ENCODE measurements at regions not wholly inside any gene's neighbourhood (a gene's known extent, or its start where the extent isn't known, plus 50 kb on each side); places are given as distances from the start of the nearest gene placed in this dataset.
A peak's percentile ranks its signal among the peaks of the same experiment; 100 is the strongest.

DNA sequence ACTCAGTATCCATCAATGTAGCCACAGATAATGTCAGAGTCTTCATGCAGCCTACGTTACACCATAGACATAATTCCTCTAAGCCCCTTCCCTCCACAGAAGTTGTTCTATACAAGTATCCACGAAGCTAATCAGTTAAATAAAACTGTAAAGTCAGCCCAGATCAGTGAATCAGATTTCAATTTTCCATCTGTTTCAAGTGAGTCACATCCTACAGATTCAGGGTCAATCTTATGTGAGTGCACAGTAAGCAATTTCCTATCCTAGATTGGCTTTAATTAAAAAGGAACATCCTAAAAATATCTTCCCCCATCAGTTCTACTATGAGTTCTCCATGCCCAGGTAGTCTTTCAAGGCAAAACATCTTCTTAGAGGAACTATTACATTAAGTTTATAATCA is 402.5 kb downstream of the EFNA5 start:
- Mint-ChIP-seq H3K27ac (ENCODE audit: unreplicated experiment) (no peak overlapping the region), H3K4me1 (ENCODE audit: low read depth, unreplicated experiment) (no peaks in the 10 kb centered on the region), H3K36me3 (ENCODE audit: low read depth, unreplicated experiment) (no peaks in the 10 kb centered on the region), H3K9me3 (ENCODE audit: unreplicated experiment) (no peaks in the 10 kb centered on the region), H3K27me3 (ENCODE audit: low read depth, unreplicated experiment) (no peaks in the 10 kb centered on the region), H3K4me3 (ENCODE audit: unreplicated experiment) (no peak overlapping the region)
- Histone ChIP-seq H3K9ac (ENCODE audit: low read length) (no peak overlapping the region), H3K27me3 (ENCODE audit: insufficient read depth, low read length) (no peaks in the 10 kb centered on the region), H3K4me2 (ENCODE audit: low read length) (no peak overlapping the region), H3K4me3 (ENCODE audit: insufficient read depth, low read depth, low read length) (no peak overlapping the region), H3K9me3 (ENCODE audit: insufficient read depth, low read depth, low read length) (no peaks in the 10 kb centered on the region), H3K79me2 (ENCODE audit: insufficient read depth, low read length) (no peaks in the 10 kb centered on the region), H2AFZ (ENCODE audit: low read depth, low read length) (no peak overlapping the region), H3K4me1 (ENCODE audit: insufficient read depth, low read length) (no peaks in the 10 kb centered on the region), H4K20me1 (ENCODE audit: insufficient read depth, low read length) (no peaks in the 10 kb centered on the region), H3K27ac (ENCODE audit: low read depth, low read length) (no peak overlapping the region), H3K36me3 (ENCODE audit: insufficient read depth, low read length) (no peaks in the 10 kb centered on the region)
- FAIRE-seq (no peak), DNase-seq (ENCODE audit: low read depth) (peak; percentile 37)
- TF ChIP-seq EZH2 (IDR thresholded peaks at IDR 0.05; ENCODE audit: insufficient read depth, low read length), result no peak
- TF ChIP-seq, protein P1, sequence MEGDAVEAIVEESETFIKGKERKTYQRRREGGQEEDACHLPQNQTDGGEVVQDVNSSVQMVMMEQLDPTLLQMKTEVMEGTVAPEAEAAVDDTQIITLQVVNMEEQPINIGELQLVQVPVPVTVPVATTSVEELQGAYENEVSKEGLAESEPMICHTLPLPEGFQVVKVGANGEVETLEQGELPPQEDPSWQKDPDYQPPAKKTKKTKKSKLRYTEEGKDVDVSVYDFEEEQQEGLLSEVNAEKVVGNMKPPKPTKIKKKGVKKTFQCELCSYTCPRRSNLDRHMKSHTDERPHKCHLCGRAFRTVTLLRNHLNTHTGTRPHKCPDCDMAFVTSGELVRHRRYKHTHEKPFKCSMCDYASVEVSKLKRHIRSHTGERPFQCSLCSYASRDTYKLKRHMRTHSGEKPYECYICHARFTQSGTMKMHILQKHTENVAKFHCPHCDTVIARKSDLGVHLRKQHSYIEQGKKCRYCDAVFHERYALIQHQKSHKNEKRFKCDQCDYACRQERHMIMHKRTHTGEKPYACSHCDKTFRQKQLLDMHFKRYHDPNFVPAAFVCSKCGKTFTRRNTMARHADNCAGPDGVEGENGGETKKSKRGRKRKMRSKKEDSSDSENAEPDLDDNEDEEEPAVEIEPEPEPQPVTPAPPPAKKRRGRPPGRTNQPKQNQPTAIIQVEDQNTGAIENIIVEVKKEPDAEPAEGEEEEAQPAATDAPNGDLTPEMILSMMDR (IDR thresholded peaks at IDR 0.05; ENCODE audit: insufficient read depth, low read depth, low read length), result no peak

DNA sequence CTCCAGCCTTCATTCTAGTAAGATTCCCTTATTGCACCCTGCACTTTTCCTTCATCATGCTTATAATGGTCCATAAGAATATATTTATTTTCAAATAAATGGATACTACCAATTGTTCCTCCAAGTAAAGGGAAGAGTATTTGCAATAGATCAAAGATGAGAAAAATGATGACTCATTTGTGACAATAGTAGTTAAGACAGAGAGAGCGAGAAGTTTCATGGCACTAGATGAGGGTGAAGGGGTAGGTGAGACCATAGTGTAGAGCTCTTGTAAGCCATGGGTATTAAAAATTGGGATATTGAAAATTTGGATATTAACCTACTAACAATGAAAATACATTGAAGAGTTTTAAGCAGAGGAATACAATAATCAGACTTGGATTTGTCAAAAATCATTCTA is 404.6 kb downstream of the EFNA5 start:
- Histone ChIP-seq H3K36me3 (ENCODE audit: insufficient read depth, low read length) (no peaks in the 10 kb centered on the region), H3K9ac (ENCODE audit: low read length) (no peak overlapping the region), H3K79me2 (ENCODE audit: insufficient read depth, low read length) (no peaks in the 10 kb centered on the region), H3K27me3 (ENCODE audit: insufficient read depth, low read length) (no peaks in the 10 kb centered on the region), H3K27ac (ENCODE audit: low read depth, low read length) (no peak overlapping the region), H2AFZ (ENCODE audit: low read depth, low read length) (no peak overlapping the region), H3K4me1 (ENCODE audit: insufficient read depth, low read length) (no peaks in the 10 kb centered on the region), H3K4me2 (ENCODE audit: low read length) (no peak overlapping the region), H3K4me3 (ENCODE audit: insufficient read depth, low read depth, low read length) (no peak overlapping the region), H3K9me3 (ENCODE audit: insufficient read depth, low read depth, low read length) (no peaks in the 10 kb centered on the region), H4K20me1 (ENCODE audit: insufficient read depth, low read length) (no peaks in the 10 kb centered on the region)
- DNase-seq (ENCODE audit: low read depth), result no peak
- Mint-ChIP-seq H3K4me3 (ENCODE audit: unreplicated experiment) (no peak overlapping the region), H3K4me1 (ENCODE audit: low read depth, unreplicated experiment) (no peaks in the 10 kb centered on the region), H3K9me3 (ENCODE audit: unreplicated experiment) (no peaks in the 10 kb centered on the region), H3K36me3 (ENCODE audit: low read depth, unreplicated experiment) (no peaks in the 10 kb centered on the region), H3K27ac (ENCODE audit: unreplicated experiment) (no peak overlapping the region), H3K27me3 (ENCODE audit: low read depth, unreplicated experiment) (no peaks in the 10 kb centered on the region)
- no peak for TF ChIP-seq EZH2 (IDR thresholded peaks at IDR 0.05; ENCODE audit: insufficient read depth, low read length)
- TF ChIP-seq, protein P1 (IDR thresholded peaks at IDR 0.05; ENCODE audit: insufficient read depth, low read depth, low read length), result no peak
- no peak for FAIRE-seq

DNA sequence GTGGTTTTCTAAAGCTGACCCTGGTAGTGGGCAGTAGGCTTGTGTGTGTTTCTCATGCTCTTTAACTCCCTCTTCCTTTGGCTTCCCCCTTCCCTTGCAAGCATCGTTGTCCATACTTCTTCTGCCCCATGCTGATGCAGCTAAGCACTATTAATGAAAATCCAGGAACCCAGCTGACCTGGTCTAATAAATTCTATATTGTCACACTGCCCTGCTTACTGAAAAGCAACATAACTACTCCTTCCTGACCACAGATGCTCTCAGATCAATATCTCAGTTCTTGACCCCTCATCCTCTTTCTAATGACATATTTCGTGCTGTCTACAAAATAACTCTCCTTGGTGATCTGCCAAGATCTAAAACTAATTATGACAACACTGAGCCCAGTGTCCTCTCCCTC is 405.5 kb downstream of the EFNA5 start:
- Mint-ChIP-seq H3K9me3 (ENCODE audit: unreplicated experiment) (no peaks in the 10 kb centered on the region), H3K36me3 (ENCODE audit: low read depth, unreplicated experiment) (no peaks in the 10 kb centered on the region), H3K4me1 (ENCODE audit: low read depth, unreplicated experiment) (no peaks in the 10 kb centered on the region), H3K27me3 (ENCODE audit: low read depth, unreplicated experiment) (no peaks in the 10 kb centered on the region), H3K4me3 (ENCODE audit: unreplicated experiment) (no peak overlapping the region), H3K27ac (ENCODE audit: unreplicated experiment) (no peak overlapping the region)
- Histone ChIP-seq H3K4me3 (ENCODE audit: insufficient read depth, low read depth, low read length) (no peak overlapping the region), H3K27ac (ENCODE audit: low read depth, low read length) (no peak overlapping the region), H3K9me3 (ENCODE audit: insufficient read depth, low read depth, low read length) (no peaks in the 10 kb centered on the region), H3K9ac (ENCODE audit: low read length) (no peak overlapping the region), H3K4me1 (ENCODE audit: insufficient read depth, low read length) (no peaks in the 10 kb centered on the region), H3K36me3 (ENCODE audit: insufficient read depth, low read length) (no peaks in the 10 kb centered on the region), H4K20me1 (ENCODE audit: insufficient read depth, low read length) (no peaks in the 10 kb centered on the region), H2AFZ (ENCODE audit: low read depth, low read length) (no peak overlapping the region), H3K4me2 (ENCODE audit: low read length) (no peak overlapping the region), H3K79me2 (ENCODE audit: insufficient read depth, low read length) (no peaks in the 10 kb centered on the region), H3K27me3 (ENCODE audit: insufficient read depth, low read length) (no peaks in the 10 kb centered on the region)
- FAIRE-seq (no peak), DNase-seq (ENCODE audit: low read depth) (no peak)
- TF ChIP-seq EZH2 (IDR thresholded peaks at IDR 0.05; ENCODE audit: insufficient read depth, low read length), result no peak
- TF ChIP-seq, protein P1 (IDR thresholded peaks at IDR 0.05; ENCODE audit: insufficient read depth, low read depth, low read length), result no peak

Measured in astrocyte (in vitro differentiated cells and primary cell).